HUES48 (cell line): ENCODE measurements at regions not wholly inside any gene's neighbourhood (a gene's known extent, or its start where the extent isn't known, plus 50 kb on each side); places are given as distances from the start of the nearest gene placed in this dataset.

ENCODE experiments used
- H3K27ac ChIP-seq: one replicate; pipeline ENCODE4 v1.7.0; 2013; ENCODE audit warnings: low read depth, low read length, inconsistent platforms
- H3K27me3 ChIP-seq: 2 replicates; pipeline ENCODE4 v1.6.1; 2013; ENCODE audit warnings: mild to moderate bottlenecking, low read length; ENCODE audit not compliant: control insufficient read depth, insufficient read depth
- H3K36me3 ChIP-seq: 2 replicates; pipeline ENCODE4 v1.6.1; 2013; ENCODE audit warnings: low read length; ENCODE audit not compliant: control insufficient read depth, insufficient read depth
- H3K4me1 ChIP-seq: 2 replicates; pipeline ENCODE4 v1.6.1; 2013; ENCODE audit warnings: mild to moderate bottlenecking, low read length; ENCODE audit not compliant: control insufficient read depth, insufficient read depth
- H3K4me3 ChIP-seq: 2 replicates; pipeline ENCODE4 v1.5.1; 2013; ENCODE audit warnings: mild to moderate bottlenecking, low read depth, low read length
- H3K9ac ChIP-seq: 2 replicates; pipeline ENCODE4 v1.6.1; 2013; ENCODE audit warnings: mild to moderate bottlenecking, low read depth, low read length, moderate library complexity
- H3K9me3 ChIP-seq: 2 replicates; pipeline ENCODE4 v1.6.1; 2013; ENCODE audit warnings: low read length; ENCODE audit not compliant: control insufficient read depth, insufficient read depth

GRCh38 chr2:3138621-3139020, 239.0 kb downstream of the EIPR1 start:
- Histone ChIP-seq H3K27ac (no peak overlapping the region), H3K36me3 (no peaks in the 10 kb centered on the region), H3K9me3 (peaks cover 12% of the 10 kb centered on the region), H3K27me3 (no peaks in the 10 kb centered on the region), H3K4me1 (no peaks in the 10 kb centered on the region), H3K9ac (no peak overlapping the region), H3K4me3 (no peak overlapping the region)

DNA sequence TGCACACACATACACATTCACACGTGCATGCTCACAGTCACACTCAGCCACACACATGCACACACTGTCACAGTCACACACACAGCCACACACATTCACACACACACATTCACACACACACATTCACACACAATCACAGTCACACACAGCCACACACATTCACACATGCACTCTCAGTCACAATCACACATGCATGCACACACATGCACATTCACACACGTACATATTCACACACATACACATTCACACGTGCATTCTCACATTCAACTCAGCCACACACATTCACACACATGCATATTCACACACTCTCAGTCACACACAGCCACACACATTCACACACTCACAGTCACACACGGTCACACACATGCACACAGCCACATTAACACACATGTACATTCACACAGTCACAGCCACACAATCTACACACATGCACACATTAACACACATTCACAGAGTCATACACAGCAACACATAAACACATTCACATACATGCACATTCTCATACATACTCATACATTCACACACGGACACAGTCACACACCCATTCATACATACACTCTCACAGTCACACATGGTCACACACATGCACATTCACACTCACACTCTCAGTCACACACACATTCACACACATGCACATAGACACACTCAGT, 239.8 kb downstream of the EIPR1 start:
- H3K27ac ChIP-seq: no peak overlapping the region
- H3K4me3 ChIP-seq: no peak overlapping the region
- no peaks in the 10 kb centered on the region for H3K4me1 ChIP-seq
- no peaks in the 10 kb centered on the region for H3K36me3 ChIP-seq
- peaks cover 12% of the 10 kb centered on the region for H3K9me3 ChIP-seq
- H3K27me3 ChIP-seq: no peaks in the 10 kb centered on the region
- H3K9ac ChIP-seq: no peak overlapping the region

- Histone ChIP-seq H3K27me3 (no peaks in the 10 kb centered on the region), H3K9me3 (peaks cover 12% of the 10 kb centered on the region), H3K36me3 (no peaks in the 10 kb centered on the region), H3K4me3 (no peak overlapping the region), H3K27ac (no peak overlapping the region), H3K4me1 (no peaks in the 10 kb centered on the region), H3K9ac (no peak overlapping the region)
Observed at GRCh38 chr2:3135676-3136075, 241.9 kb downstream of the EIPR1 start.

GRCh38 chr2:3134026-3134571, 243.5 kb downstream of the EIPR1 start:
- Histone ChIP-seq H3K36me3 (no peaks in the 10 kb centered on the region), H3K9ac (no peak overlapping the region), H3K27ac (no peak overlapping the region), H3K4me1 (no peaks in the 10 kb centered on the region), H3K27me3 (no peaks in the 10 kb centered on the region), H3K4me3 (no peak overlapping the region), H3K9me3 (peaks cover 12% of the 10 kb centered on the region)

DNA sequence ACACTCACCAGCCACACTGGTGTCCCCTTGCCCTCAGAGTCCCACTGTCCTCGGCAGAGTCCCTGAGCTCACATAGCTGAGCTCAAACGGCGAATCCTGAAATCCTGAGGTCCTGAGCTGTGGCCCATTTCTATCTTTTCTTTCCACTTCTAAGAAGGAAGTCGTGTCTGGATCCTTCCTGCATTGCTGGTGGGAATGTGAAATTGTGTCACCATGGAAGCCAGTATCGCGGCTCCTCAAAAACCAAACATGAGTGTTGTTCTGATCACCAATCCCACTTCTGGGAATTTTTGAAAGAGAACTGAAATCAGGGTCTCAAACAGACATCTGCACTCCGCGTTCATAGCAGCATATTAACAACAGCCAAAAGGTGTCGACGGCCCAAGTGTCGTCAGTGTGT, 244.7 kb downstream of the EIPR1 start:
- Histone ChIP-seq H3K4me1 (no peaks in the 10 kb centered on the region), H3K4me3 (no peak overlapping the region), H3K27me3 (no peaks in the 10 kb centered on the region), H3K9ac (no peak overlapping the region), H3K36me3 (no peaks in the 10 kb centered on the region), H3K9me3 (peaks cover 8% of the 10 kb centered on the region), H3K27ac (no peak overlapping the region)

GRCh38 chr2:3132466-3132865, 245.2 kb downstream of the EIPR1 start:
- H3K27me3 ChIP-seq: no peaks in the 10 kb centered on the region
- H3K4me1 ChIP-seq: no peaks in the 10 kb centered on the region
- H3K27ac ChIP-seq: no peak overlapping the region
- H3K4me3 ChIP-seq: no peak overlapping the region
- H3K9ac ChIP-seq: no peak overlapping the region
- peaks cover 5% of the 10 kb centered on the region for H3K9me3 ChIP-seq
- H3K36me3 ChIP-seq: no peaks in the 10 kb centered on the region

DNA sequence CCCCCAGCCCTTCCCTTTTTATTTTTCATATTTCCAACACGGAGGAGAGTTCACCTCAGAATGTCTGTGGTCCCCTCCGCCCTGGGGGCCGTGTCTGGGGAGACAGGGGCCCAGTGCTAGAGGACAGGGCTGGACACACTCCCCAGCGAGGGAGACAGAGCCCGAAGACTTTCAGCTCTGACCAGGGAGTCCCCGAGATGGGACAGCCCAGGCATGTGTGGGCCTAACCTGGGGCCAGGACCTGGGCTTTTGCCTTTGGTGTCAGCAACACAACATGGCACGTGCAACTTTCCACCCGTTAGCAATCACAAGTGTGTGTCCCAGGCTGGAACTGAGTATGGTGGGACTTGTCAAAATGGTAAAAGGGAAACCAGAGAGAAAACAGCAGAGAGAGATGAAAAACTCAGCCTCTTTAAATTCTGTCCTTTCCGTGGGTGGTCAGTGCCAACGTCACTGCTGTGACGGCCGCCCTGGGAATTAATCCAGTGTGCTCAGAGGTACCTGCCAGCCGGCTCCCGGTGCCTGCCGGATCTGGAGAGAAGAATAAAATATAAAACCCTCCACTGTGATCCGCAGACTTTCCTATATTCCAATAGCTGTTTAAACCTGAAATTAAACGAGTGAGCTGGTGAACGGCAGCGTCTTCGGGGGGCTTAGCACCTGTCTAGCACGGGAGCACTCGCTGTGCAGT, 245.8 kb downstream of the EIPR1 start:
- Histone ChIP-seq H3K27ac (no peak overlapping the region), H3K9ac (no peak overlapping the region), H3K36me3 (no peaks in the 10 kb centered on the region), H3K9me3 (peaks cover 5% of the 10 kb centered on the region), H3K27me3 (no peaks in the 10 kb centered on the region), H3K4me3 (no peak overlapping the region), H3K4me1 (no peaks in the 10 kb centered on the region)

DNA sequence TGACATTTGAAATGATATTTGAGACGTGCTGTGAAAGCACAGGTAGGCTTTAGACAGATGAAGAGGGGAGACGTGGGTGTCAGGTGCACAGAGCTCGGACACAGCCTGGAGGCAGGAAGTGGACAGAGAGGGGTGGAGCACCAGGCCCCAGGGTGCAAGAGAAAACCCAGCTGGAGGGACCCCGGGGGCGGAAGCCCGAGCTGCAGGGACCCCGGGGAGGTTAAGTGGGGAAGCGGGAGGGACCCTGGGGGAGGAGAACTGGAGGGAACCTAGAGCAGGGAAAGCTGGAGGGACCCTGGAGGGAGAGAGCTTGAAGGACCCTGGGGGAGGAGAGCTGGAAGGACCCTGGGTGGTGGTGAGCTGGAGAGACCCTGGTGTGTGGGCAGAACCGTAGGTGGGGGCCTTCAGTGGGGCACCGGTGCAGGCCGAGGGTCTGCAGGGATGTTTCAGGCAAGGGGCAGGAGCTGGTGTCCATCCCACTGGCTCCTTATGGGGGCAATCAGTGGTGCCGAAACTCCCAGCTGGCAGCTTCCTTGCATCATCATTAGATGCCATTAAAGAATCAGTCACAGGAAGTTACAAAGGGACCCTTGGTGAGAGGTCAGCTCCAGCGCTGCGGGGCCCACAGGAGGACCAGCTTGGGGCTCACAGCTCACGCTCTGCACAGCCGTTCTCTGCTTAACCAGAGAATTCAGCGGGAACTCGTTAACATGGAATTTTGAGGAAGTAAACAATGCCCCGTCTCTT, 246.6 kb downstream of the EIPR1 start:
- H3K27ac ChIP-seq: no peak overlapping the region
- H3K9ac ChIP-seq: no peak overlapping the region
- H3K9me3 ChIP-seq: peaks cover 5% of the 10 kb centered on the region
- H3K36me3 ChIP-seq: no peaks in the 10 kb centered on the region
- H3K4me3 ChIP-seq: no peak overlapping the region
- H3K27me3 ChIP-seq: no peaks in the 10 kb centered on the region
- no peaks in the 10 kb centered on the region for H3K4me1 ChIP-seq

DNA sequence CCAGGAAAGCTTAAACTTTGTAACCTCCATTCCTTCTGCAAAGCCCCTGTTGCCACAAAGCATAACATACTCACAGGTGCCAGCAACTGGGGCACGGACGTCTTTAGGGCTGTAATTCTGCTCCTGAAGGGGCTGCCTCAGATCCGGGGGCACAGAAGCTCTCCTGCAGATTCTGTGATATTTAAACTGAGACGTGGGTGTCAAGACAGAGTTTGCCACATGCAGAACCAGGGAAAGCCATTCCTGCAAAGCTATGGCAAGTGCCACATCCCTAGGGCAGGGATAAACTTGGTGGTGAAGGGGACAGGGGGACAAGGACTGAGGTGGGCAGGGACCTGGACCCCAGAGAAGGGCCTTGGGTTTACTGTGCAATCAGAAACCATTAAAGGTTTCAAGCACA, 247.2 kb downstream of the EIPR1 start:
- H3K4me1 ChIP-seq: no peaks in the 10 kb centered on the region
- no peaks in the 10 kb centered on the region for H3K36me3 ChIP-seq
- H3K27me3 ChIP-seq: no peaks in the 10 kb centered on the region
- no peak overlapping the region for H3K4me3 ChIP-seq
- H3K27ac ChIP-seq: no peak overlapping the region
- no peak overlapping the region for H3K9ac ChIP-seq
- H3K9me3 ChIP-seq: no peaks in the 10 kb centered on the region; the same call in 1 of the 2 replicates

DNA sequence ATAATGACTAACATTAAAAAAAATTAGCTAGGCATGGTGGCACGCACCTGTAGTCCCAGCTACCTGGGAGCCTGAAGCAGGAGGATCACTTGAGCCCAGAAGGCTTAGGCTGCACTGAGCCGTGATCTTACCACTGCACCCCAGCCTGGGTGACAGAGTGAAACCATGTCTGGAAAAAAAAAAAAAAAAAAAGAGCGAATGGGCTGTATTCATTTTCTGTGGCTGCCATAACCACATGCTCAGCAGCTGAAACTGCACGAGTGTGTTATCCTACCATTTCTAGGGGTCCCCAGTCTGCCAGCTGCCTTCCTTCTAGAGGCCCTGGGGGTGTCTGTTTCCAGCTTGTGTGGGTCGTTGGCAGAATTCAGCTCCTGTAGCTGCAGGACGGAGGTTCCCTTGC, 247.8 kb downstream of the EIPR1 start:
- no peaks in the 10 kb centered on the region for H3K9me3 ChIP-seq
- no peaks in the 10 kb centered on the region for H3K4me1 ChIP-seq
- no peaks in the 10 kb centered on the region for H3K36me3 ChIP-seq
- no peaks in the 10 kb centered on the region for H3K27me3 ChIP-seq
- H3K27ac ChIP-seq: no peak overlapping the region
- no peak overlapping the region for H3K4me3 ChIP-seq
- H3K9ac ChIP-seq: no peak overlapping the region

DNA sequence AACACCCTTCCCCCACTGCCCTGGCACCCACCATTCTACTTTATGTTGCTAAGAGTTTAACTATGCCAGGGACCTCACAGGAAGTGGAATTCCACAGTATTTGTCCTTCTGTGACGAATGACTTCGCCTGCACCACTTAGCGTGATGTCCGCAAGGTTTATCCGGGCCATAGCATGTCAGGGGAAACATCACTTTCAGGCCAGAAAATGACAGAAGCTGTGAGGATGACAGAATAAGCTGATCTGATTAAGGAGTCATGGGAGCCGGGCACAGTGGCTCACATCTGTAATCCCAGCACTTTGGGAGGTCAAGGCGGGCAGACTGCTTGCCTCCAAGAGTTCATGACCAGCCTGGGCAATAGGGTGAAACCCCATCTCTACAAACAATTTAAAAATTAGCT, 248.8 kb downstream of the EIPR1 start:
- no peak overlapping the region for H3K9ac ChIP-seq
- H3K27me3 ChIP-seq: no peaks in the 10 kb centered on the region
- no peaks in the 10 kb centered on the region for H3K36me3 ChIP-seq
- H3K4me1 ChIP-seq: no peaks in the 10 kb centered on the region
- H3K4me3 ChIP-seq: no peak overlapping the region
- H3K9me3 ChIP-seq: no peaks in the 10 kb centered on the region
- H3K27ac ChIP-seq: no peak overlapping the region
